NB4 (cell line): ENCODE measurements at regions not wholly inside any gene's neighbourhood (a gene's known extent, or its start where the extent isn't known, plus 50 kb on each side); places are given as distances from the start of the nearest gene placed in this dataset.

ENCODE experiments used
- DNase-seq: peaks from one replicate; pipeline ENCODE4 v3.0.0; 2010; ENCODE audit warnings: low read depth
- H3K4me3 ChIP-seq: one replicate; pipeline ENCODE4 v1.5.1; 2011; ENCODE audit warnings: mild to moderate bottlenecking, low read depth, low read length, moderate library complexity
- MAX ChIP-seq: IDR thresholded peaks from 2 replicates; pipeline ENCODE4 v1.6.1; 2011; ENCODE audit warnings: low read depth, low read length
- MYC ChIP-seq: IDR thresholded peaks from 2 replicates; pipeline ENCODE4 v1.6.1; 2011; ENCODE audit warnings: low read depth, low read length
- POLR2A ChIP-seq: IDR thresholded peaks from 2 replicates; pipeline ENCODE4 v1.6.1; 2011; ENCODE audit warnings: mild to moderate bottlenecking; ENCODE audit not compliant: insufficient read length; ENCODE audit errors: extremely low read depth
- TF ChIP-seq, protein P1 (sequence below): IDR thresholded peaks from one replicate; pipeline ENCODE4 v1.5.1; 2012; ENCODE audit warnings: low read depth, low read length

GRCh38 chr1:163896001-163896400, 574.2 kb downstream of the NUF2 start:
- no peak overlapping the region for H3K4me3 ChIP-seq
- TF ChIP-seq MAX (no peak), MYC (no peak), POLR2A (no peak)
- TF ChIP-seq, protein P1, sequence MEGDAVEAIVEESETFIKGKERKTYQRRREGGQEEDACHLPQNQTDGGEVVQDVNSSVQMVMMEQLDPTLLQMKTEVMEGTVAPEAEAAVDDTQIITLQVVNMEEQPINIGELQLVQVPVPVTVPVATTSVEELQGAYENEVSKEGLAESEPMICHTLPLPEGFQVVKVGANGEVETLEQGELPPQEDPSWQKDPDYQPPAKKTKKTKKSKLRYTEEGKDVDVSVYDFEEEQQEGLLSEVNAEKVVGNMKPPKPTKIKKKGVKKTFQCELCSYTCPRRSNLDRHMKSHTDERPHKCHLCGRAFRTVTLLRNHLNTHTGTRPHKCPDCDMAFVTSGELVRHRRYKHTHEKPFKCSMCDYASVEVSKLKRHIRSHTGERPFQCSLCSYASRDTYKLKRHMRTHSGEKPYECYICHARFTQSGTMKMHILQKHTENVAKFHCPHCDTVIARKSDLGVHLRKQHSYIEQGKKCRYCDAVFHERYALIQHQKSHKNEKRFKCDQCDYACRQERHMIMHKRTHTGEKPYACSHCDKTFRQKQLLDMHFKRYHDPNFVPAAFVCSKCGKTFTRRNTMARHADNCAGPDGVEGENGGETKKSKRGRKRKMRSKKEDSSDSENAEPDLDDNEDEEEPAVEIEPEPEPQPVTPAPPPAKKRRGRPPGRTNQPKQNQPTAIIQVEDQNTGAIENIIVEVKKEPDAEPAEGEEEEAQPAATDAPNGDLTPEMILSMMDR: no peak
- no peak for DNase-seq

DNA sequence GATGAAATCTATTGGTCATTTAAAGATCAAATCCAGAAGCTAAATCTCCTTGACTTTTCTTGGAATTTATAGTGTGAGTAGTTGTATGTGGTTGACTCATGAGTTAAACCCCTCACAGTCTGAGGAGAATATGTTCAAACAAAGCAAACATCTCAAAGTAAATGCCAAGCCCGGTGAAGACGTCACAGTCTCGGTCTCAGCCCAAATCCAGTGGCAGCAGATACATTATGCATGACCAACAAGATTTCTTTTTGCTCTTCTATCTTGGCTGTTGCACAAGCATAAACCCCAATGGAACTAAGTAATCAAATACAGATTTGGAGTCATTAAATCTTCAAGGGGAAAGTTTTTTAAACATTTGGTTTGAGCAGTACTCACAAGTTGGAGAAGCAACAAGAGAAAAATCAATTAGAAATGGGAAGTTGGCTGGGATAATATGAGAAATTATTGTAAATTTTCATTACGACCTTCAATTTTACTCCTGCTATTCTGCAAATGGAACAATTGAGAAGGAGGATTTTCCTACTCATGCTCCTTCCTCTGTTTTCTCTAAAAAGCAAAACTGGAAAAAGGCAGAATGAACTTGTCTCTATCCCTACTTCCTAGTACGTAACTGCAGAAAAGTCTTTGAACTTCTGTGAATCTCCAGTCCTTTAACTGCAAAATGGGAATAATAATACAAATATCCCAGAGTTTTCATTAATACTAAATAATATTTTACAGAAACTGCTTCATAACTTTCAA, 575.8 kb downstream of the NUF2 start:
- no peak overlapping the region for H3K4me3 ChIP-seq
- no peak for TF ChIP-seq MYC
- TF ChIP-seq, protein P1: no peak
- TF ChIP-seq POLR2A: no peak
- no peak for TF ChIP-seq MAX
- no peak for DNase-seq

DNA sequence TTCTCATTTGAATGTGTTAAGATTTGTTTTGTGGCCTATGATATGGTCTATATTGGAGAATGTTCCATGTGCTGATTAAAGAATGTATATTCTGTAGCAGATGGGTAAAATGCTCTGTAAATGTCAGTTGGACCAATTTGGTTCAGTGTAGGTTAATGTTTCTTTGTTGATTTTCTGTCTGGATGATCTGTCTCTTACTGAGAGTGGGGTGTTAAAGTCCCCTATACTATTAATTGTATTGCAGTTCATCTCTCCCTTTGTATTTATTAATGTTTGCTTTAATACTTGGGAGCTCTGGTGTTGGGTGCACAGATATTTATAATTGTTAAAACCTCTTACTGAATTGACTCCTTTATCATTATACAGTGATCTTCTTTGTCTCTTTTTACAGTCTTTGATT, 584.5 kb downstream of the NUF2 start:
- no peak for DNase-seq
- TF ChIP-seq POLR2A (no peak), MYC (no peak), MAX (no peak)
- TF ChIP-seq, protein P1: no peak
- no peak overlapping the region for H3K4me3 ChIP-seq

- TF ChIP-seq MYC (no peak), POLR2A (no peak), MAX (no peak)
- TF ChIP-seq, protein P1: no peak
- no peak for DNase-seq
- H3K4me3 ChIP-seq: no peak overlapping the region
Observed at GRCh38 chr1:163912170-163912884, 590.6 kb downstream of the NUF2 start.

GRCh38 chr1:163914785-163915413, 593.1 kb downstream of the NUF2 start:
- H3K4me3 ChIP-seq: no peak overlapping the region
- DNase-seq: no peak
- TF ChIP-seq MYC (no peak), POLR2A (no peak), MAX (no peak)
- TF ChIP-seq, protein P1: no peak
